NCI-H1048 (cell line): ENCODE measurements at regions not wholly inside any gene's neighbourhood (a gene's known extent, or its start where the extent isn't known, plus 50 kb on each side); places are given as distances from the start of the nearest gene placed in this dataset.

Experiments
- DNase-seq: peaks from one replicate; lab custom pipeline; 2025; lab: John Stamatoyannopoulos, UW

DNA sequence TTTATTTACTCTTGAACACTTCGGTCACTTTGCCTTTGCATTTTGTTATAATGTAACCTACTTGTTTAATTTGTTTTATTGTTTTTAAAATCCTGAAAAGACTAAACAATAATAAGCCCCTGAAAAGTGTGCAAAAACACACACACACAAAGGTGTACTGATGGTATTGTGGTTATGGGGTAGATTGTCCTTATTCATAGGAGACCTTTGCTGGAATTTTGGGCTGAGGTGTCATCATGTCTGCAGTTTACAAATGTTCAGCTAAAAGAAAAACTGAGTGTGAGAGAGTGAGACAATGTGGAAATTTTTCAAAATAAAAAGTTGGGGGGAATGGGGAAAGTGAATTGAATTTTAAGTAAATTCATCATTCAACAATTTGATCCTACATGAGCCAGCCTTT lies 174.9 kb downstream of the QDPR start:
- no peak for DNase-seq

DNA sequence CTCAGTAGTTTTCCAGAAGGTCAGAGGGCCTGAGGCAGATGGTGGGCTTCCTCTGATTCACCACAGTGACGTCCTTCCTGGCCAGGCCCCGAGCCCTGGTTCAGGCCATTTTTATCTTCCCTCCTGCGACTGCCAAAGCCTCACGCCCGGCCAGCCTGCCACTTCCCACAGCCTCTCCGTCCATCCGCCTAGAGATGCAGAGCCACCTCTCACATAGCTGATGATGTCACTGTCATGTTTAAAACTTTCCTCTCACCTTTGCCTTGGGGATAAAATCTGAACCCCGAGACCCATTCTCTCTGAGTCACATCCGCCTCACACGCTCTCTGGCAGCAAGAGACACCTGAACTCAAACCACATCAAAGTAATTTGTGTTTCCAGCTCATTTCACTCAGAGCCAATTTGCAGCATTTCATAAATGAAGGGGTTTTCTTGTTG lies 175.3 kb downstream of the QDPR start:
- DNase-seq = no peak

DNA sequence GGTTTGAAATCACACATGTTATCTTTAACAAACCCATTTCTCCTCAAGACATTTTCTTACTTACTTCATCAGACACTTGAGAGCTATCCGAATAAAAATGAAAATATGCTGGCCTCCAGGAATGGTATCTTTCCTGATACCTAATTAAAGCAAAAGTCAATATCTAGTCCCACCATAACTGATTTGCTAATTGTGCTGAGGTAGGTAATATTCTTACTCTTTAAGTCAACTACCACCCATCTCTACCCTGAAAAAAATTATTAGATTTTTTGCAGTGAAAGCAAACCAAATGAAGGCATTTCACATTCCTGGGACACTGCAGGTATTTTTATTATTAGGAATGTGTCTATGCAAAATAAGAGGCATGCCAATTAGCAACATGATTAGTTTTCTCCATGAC lies 175.8 kb downstream of the QDPR start:
- DNase-seq = no peak

DNA sequence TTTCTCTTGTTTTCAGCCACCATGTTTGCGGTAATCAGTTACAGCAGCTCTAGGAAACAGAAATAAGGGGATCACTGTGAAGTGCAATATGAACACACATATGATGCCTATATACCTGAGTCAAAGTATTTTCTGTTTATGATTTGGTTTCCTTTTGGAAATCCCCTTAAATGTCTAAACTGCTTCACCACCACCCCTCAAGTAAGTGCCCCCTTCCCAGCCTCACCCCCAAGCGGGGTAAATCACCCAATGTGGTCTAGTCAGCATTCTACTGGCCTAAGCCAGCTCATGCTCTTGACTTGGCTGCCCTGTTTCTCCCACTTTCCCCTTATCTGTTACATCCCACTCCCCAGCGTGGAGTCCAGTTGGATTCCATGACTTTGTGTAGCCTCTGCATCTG lies 176.5 kb downstream of the QDPR start:
- no peak for DNase-seq

DNA sequence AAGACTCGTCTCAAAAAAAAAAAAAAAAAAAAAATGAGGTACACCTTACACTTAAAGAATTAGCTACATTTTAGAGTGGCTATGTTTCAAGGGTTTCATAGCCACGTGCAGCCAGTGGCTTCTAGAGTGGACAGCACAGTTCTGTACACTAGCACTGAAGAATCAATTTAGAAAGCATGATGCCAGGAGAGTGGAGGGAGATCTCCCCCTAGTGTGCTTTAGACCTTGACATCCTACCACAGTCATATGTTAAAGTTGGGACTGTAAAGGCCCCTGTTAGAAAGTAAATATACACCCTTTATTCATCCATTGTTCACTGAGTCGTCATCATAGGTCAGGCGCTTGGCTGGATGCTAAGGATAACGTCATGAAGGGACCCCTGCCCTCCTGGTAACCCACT lies 179.4 kb downstream of the QDPR start:
- DNase-seq = no peak

DNA sequence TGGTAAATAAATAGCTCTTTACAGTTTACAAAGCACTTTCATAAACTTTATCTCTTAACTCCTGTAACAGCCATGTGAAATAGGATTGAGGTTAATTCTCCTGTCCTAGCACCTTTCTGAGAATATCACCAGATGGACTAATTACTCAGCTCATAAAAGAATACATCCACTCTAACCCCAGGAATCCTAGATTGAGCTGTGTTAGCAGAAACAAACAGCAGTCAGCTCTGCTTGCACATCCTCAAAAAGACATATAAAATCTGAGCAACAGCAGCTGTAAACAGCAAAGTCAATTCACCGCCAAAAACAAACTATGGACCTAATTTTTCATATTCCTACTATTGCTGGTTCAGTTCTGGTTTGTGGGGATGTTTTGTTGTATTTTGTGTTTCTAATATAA lies 182.8 kb downstream of the QDPR start:
- DNase-seq = no peak

DNA sequence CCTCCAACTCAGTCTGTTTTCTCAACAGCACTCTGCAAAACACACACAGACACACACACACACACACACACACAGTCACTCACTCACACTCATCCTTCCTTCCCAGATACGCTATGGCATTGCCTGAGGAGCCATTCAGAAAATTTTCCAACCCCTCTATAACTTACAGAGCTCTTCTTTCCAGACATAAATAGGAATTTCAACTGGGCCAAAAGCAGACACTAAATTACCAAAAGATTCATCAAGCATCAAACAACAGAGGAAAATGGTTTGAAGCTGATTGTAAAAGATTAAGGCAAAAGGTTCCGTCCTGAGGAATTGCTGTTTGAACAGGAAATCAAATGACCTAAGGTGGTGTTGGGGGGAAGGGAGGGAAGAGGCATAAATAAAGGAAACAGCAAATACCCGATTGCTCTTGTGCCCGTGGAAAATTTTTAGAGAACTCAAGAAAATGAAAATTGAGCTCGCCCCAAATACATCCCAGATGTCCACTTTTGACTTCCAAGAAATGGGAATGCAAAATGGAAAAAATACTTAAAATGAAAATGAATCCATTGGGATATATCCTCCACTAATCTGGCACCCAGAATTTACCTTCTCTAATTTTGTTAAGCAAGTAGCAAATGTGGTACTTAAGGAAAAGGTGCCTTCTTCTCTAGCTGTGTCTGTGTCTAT lies 183.6 kb downstream of the QDPR start:
- no peak for DNase-seq

DNA sequence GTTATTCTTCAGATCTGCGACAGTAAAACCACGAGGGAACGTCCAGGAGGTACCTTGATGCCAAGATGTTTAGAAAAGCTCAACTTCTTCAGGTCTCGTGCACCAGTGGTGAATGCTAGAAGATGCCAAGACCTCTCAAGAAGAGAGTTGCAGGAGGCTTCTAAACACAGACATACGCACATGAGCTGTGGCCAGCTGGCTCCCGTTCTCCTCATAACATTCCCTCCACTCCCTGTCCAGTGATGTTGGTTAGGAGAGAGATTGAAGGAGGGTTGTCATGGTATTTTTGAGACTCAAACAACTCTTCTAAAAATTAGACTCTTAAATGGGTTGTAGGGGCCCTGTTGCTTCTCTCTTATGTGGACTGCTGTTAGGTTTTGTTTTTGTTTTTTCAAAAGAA lies 184.3 kb downstream of the QDPR start:
- DNase-seq = no peak

DNA sequence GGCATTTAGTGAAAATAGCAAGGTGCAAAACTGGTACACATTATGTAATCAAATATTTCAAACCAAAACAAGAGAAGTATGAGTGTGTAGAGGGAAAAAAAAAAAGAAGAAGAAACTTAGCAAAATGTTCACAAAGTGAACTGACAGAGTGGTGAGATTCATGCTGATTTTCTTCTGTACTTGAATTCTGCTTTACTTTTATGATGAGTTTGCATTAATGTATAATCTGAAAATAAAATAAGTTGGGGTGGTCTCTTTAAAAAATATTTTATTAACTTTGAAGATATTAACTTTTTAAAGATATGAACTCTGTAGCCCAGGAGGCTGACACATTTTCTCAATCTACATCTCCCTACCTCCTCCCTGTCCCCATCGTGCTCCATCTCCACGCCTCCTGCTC lies 185.1 kb downstream of the QDPR start:
- no peak for DNase-seq

DNA sequence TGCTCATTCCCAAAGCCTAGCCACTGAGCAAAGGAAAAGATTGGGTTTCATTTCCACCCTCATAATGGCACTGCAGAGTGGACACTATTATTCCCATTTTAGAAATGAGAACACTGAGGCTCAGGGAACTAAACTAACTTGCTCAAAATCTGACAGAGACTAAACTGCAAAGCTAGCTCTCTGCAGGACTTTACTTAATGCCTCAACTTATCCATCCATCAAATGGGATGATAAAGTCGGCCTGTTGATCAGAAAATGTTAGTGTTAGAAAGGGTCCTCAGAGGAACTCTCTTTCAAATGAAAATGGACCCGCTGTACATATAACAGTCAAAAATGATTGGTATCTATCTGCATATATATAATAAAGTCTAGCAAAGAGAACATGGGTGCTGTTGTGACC lies 186.8 kb downstream of the QDPR start:
- no peak for DNase-seq

DNA sequence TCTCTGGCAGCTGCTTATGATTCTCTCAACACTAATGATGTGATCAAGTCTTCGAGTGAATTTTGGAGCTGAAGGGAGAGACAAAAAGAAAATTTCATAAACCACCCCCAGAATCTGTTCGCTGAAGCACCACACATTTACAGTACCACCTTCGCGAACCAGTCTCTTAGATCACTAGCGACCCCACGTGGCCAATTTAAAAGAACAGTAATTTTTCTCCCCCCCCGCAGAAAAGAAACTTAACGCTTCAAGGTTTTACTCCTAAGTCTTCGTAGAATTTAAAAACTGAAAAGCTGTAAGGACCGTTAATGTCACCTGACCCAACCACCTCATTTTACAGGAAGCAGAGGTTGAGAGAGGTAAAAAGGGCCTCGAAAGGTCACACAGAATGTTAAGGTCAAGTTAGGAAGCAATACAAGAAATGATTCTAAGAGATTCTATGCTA lies 187.5 kb downstream of the QDPR start:
- DNase-seq = peak; percentile 5

DNA sequence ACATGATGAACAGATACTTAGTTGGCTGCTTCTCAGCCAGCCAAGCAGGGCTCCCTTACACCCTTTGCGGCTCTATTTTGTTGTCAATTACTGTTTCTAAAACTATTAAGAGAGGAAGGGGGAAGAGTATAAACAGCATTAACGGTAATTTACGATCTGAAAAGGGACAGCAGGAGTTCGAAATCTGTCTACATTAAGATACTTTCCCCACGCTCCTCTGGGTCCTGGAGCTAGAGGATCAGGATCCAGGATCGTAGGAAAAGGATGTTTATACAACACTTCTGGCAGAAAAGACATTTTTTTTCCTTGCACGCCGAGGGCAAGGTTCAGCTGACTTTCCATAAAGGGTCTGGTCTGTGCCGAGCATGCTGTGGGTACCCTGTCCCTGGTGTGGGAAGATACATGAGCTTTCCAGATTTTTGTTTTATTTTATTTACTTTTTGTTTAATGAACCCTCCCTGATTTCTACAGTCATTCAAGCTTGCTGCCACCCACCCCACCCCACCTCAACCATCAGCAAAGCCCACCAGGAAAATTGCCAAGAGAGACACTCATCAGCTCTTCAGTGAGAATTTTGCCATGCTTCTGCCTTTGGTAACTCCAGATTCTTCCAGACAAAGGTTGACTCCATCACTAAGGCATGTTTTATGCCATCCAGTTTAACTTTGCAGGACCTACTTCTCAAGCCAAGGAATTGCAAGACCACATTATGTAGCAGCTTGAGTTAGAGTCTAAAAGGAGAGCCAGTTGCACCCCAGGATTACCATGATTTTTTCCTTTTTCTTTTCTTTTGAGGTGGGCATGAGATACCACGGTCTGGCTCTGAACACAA lies 188.1 kb downstream of the QDPR start:
- no peak for DNase-seq

DNA sequence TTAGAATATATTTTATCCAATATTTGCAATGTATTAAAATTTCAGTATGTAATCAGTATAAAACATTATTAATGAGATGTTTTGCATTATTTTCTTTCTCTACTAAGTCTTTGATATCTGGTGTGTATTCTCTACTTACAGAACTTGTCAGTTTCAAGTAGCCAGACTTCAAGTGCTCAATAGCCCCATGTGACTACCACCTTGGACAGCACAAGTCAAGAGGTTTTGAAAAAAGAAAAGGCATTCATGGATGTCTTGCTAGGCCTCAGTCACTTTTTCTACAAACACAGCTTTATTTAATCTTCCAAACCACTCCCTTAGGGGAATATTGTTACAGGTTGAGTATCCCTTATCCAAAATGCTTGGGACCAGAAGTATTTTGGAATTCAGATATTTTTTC lies 189.4 kb downstream of the QDPR start:
- no peak for DNase-seq

DNA sequence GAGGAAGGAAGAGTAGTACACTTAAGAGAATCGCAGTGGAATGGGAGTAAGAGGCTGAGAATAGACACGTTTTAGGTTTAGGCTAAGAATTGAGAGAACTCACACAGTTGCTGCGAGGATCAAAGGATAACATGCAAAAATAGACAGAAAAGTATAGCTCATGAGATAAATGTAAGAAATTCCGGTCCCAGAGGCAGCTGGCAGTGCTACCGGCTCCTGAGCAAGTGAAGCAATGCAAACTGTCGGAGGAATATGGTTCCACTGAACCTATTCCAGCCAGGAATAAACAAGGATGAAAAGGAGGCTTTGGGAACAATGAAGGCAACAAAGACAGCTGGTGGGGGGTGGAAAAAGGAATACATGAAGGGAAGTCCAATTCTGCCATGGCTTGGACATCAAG lies 191.8 kb downstream of the QDPR start:
- no peak for DNase-seq

DNA sequence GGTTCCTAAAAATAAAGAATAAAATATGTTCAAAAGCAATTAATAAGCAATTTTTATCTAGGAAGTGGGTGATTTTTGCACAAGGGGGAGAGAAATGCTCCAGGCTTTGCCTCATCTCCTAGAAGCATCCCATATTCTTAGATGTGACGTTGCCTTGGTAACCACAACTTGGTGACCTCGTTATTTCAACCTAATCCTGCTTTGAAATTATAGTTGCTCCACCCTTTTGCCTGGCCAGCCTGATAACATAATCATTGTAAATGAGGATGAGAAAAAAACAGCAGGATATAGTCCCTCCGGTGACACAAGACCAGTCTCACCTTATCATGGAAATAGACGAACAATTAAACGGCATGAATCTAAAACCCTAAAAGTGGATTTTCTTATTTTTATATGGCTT lies 194.4 kb downstream of the QDPR start:
- DNase-seq = no peak

DNA sequence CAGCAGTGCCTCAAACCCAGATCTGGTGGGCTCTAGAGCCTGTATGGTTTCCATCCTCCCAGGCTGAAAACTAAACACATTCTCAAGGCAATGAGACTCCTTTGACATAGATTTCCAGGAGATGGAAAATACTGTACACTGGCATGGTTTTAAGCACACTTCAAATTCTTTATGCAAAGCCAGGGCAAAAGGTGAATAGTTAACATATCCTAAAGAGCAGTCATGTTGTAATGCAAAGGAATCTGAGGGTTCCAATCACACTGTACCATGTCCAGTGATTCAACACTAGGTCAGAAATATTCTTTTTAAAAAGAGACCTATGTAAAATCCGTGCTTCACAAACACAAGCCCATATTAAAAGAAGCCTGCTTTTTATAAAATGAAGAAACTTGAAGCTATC lies 195.3 kb downstream of the QDPR start:
- DNase-seq = no peak

DNA sequence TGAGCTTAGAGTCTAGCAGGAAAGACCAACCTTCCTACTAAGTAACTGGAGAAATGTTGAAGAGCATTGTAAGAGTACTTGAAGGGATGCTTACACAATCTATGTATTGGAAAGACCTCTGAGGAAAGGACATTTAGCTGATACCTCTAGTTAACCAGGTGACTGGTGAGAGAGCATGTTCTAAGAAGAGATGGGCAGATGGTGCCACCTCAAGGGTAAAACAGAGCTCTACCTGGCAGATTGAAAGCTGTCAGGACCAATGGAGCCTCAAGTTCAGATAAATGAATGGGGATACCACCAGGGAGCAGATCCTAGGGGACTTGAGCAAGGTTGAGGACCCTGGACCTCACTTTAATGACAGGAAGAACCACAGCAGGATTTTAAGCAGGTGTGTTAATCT lies 196.4 kb downstream of the QDPR start:
- no peak for DNase-seq

DNA sequence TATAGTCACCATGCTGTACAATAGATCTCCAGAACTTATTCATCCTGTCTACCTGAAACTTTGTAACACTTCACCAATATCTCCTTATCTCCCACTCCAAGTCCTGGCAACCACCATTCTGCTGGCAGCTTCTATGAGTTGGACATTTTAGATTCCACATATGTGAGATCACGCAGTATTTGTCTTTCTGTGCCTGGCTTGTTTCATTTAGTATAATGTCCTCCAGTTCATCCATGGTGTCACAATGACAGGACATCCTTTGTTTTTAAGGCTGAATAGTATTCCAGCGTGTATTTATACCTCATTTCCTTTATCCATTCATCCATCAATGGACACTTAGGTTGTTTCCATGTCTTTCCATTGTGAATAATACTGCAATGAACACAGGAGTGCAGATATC lies 198.7 kb downstream of the QDPR start:
- no peak for DNase-seq

DNA sequence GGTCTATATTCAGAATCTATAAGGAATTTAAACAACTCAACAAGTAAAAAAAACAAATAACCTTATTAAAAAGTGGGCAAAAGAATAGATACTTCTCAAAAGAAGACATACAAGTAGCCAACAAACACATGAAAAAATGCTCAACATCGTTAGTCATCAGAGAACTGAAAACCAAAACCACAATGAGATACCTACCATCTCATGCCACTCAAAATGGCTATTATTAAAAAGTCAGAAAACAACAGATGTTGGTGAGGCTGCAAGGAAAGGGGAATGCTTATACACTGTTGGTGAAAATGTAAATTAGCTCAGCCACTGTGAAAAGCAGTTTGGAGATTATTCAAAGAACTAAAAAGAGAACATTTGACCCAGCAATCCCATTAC lies 201.6 kb downstream of the QDPR start:
- no peak for DNase-seq

DNA sequence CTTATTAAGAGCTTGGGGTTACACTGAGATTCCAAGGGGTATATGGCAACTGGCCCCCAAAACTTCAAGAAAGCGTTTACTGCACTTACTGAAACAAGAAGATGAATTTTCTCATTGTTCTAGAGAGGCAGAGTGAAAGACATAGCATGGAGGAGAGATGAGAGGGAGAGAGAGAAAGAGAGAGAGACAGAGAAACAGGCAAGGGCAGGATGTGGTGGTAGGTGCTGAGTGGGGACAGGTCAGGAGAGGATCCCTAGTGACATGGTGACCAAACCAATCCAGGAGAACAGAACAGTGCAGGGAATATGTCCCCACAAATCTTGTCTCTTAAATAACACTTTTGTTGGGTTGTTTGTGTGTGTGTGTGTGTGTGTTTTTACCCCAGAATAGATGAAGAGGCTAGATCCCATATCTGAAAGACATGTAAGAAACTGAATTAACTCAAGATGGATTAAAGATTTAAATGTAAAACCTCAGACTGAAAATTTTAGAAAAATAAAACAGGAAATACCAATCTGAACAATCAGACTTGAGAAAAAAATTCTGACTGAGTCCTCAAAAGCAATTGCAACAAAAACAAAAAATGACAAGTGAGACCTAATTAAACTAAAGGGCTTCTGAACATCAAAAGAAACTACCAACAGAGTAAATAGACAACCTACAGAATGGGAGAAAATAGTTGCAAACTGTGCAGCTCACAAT lies 202.2 kb downstream of the QDPR start:
- DNase-seq = no peak

DNA sequence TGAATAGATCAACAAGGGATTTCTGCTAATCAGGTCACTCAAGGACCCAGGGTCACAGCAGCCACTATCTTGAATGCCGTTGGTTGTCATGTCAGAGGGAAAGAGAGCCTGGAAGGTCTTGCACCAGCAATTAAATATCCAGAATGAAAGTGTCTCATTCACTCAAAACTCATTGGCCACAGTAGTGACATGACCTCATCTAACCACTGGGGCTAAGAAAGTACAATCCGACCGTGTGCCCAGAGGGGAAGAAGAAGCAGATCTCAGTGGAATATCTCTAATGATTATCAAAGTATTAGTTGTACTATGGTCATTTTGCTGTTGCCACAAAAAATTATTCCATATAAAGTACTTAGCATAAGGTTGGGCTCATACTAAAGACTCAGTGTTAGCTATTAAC lies 210.0 kb downstream of the QDPR start:
- DNase-seq = no peak

DNA sequence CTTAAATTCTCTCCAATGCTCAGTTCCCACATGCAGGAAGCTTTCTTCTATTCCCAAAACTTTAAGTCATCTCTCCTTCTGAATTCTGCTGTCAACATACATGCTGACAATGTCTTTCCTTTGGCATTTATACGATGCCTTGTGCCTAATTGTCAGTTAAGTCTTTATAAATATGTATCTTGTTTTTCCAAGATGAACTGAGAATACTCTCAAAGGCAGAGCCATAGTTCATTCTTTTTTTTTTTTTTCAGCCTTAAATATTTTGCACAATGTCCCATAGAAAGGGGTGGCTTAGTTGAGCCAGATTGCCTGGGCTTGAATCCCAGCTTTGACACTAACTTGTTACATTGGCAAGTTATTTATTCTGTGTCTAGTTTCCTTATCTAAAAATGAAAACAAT lies 210.6 kb downstream of the QDPR start:
- no peak for DNase-seq
